PC-3 (cell line): ENCODE measurements at regions not wholly inside any gene's neighbourhood (a gene's known extent, or its start where the extent isn't known, plus 50 kb on each side); places are given as distances from the start of the nearest gene placed in this dataset.

Experiments
- ATAC-seq: fragments of 200-7000 bp; cut with Tn5 transposase; 2 replicates; pipeline ENCODE4 v1.9.1; 2020; ENCODE audit warnings: mild to moderate bottlenecking, moderate library complexity
- BruUV-seq: library from RNA; stranded (reverse); fragments of 400-500 nt; replicated peaks from 2 replicates; lab custom pipeline; 2021; lab: Mats Ljungman, UMichigan
- CTCF ChIA-PET: fragments of 300-600 bp; sonication (Branson Sonifier 250); formaldehyde crosslinking; loops from one replicate; lab custom pipeline; 2022; ENCODE audit warnings: antibody characterized with exemption; lab: Charles Lee
- POLR2A ChIA-PET: fragments of 300-600 bp; sonication (Branson Sonifier 250); formaldehyde crosslinking; loops from one replicate; lab custom pipeline; 2022; ENCODE audit warnings: antibody characterized with exemption; ENCODE audit not compliant: unreplicated experiment; lab: Charles Lee
- DNase-seq: peaks from one replicate; pipeline ENCODE4 v3.0.0-alpha.2; 2015
- H2AFZ ChIP-seq: fragments of 300-600 bp; sonication (generic); 2 replicates; pipeline ENCODE4 v1.6.0; 2016; ENCODE audit warnings: antibody characterized with exemption, low read length
- H3F3A ChIP-seq: fragments of 300-600 bp; sonication (generic); one replicate; pipeline ENCODE4 v1.6.0; 2017; ENCODE audit warnings: antibody characterized with exemption, low read length, control low read depth, mild to moderate bottlenecking; ENCODE audit not compliant: unreplicated experiment
- H3K27ac ChIP-seq: fragments of 300-600 bp; sonication (generic); 2 replicates; pipeline ENCODE4 v1.5.1; 2016; ENCODE audit warnings: mild to moderate bottlenecking, low read length
- H3K27me3 ChIP-seq: fragments of 300-600 bp; sonication (generic); 2 replicates; pipeline ENCODE4 v1.6.1; 2016; ENCODE audit warnings: low read length, mixed read lengths
- H3K36me3 ChIP-seq: fragments of 300-600 bp; sonication (generic); 2 replicates; pipeline ENCODE4 v1.6.1; 2016; ENCODE audit warnings: low read depth, mixed run types, low read length, mixed read lengths
- H3K4me1 ChIP-seq: fragments of 300-600 bp; sonication (generic); 2 replicates; pipeline ENCODE4 v1.5.1; 2016; ENCODE audit warnings: low read length; ENCODE audit not compliant: insufficient read depth
- H3K4me2 ChIP-seq: fragments of 300-600 bp; sonication (generic); 2 replicates; pipeline ENCODE4 v1.6.0; 2016; ENCODE audit warnings: low read length
- H3K4me3 ChIP-seq: fragments of 300-600 bp; sonication (generic); 2 replicates; pipeline ENCODE4 v1.5.1; 2016; ENCODE audit warnings: mild to moderate bottlenecking, low read length, mixed read lengths
- H3K79me2 ChIP-seq: fragments of 300-600 bp; sonication (generic); 2 replicates; pipeline ENCODE4 v1.6.1; 2017; ENCODE audit warnings: low read length, mixed read lengths
- H3K9ac ChIP-seq: fragments of 300-600 bp; sonication (generic); 2 replicates; pipeline ENCODE4 v1.6.0; 2016; ENCODE audit warnings: mild to moderate bottlenecking, low read length
- H3K9me2 ChIP-seq: fragments of 300-600 bp; sonication (generic); replicated peaks from 2 replicates; pipeline ENCODE4 v1.6.1; 2016; ENCODE audit warnings: mixed run types, low read length, mixed read lengths
- H3K9me3 ChIP-seq: fragments of 300-600 bp; sonication (generic); 2 replicates; pipeline ENCODE4 v1.6.1; 2016; ENCODE audit warnings: low read length, mixed read lengths
- H4K20me1 ChIP-seq: fragments of 300-600 bp; sonication (generic); 2 replicates; pipeline ENCODE4 v1.6.1; 2016; ENCODE audit warnings: low read length, mixed read lengths
- EZH2 ChIP-seq: fragments of 300-600 bp; sonication (generic); IDR thresholded peaks from one replicate; pipeline ENCODE4 v1.6.1; 2017; ENCODE audit warnings: antibody characterized with exemption, mild to moderate bottlenecking, low read length; ENCODE audit not compliant: unreplicated experiment
- EZH2phosphoT487 ChIP-seq: fragments of 300-600 bp; sonication (generic); IDR thresholded peaks from 2 replicates; pipeline ENCODE4 v1.6.1; 2018; ENCODE audit warnings: mild to moderate bottlenecking, antibody characterized with exemption, low read length, borderline replicate concordance
- intact Hi-C: fragments of 100-400 bp; cut with micrococcal nuclease; formaldehyde crosslinking; loops from 2 replicates; pipeline ENCODE4 v1.9.0; 2023
- TF ChIP-seq, protein P1 (sequence below): fragments of 300-600 bp; sonication (generic); conservative IDR thresholded peaks from 2 replicates; pipeline ENCODE4 v1.5.1; 2017; ENCODE audit warnings: antibody characterized with exemption, low read depth, mild to moderate bottlenecking, low read length

DNA sequence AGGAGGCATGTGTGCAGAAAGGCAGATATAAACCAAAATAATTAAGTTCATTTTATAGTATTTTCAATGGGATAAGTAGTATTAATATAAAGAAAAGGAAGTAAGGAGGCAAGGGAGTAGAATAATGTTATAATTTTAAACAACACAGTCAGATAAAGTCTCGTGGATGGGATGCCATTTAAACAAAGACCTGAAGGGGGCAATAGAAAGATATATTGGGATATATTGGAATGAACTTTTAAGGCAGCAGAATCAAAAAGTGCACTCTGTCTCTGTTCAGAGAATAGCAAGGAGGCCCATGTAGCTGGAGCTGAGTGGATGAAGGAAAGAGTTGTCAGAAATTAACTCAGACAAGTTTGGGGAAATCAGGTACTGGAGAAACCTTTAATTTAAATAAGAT is 158.7 kb downstream of the CGGBP1 start:
- Histone ChIP-seq H3K27me3 (no peaks in the 10 kb centered on the region), H3K9me3 (no peaks in the 10 kb centered on the region), H3K27ac (no peak overlapping the region), H3K9ac (no peak overlapping the region), H3F3A (no peaks in the 10 kb centered on the region), H3K4me3 (no peak overlapping the region), H3K79me2 (no peaks in the 10 kb centered on the region), H4K20me1 (no peaks in the 10 kb centered on the region), H3K4me2 (no peak overlapping the region), H3K36me3 (no peaks in the 10 kb centered on the region), H3K4me1 (no peaks in the 10 kb centered on the region), H2AFZ (no peak overlapping the region), H3K9me2 (no peaks in the 10 kb centered on the region; the same call in 1 of the 2 replicates)
- ChIA-PET POLR2A (no interaction called here), CTCF (no interaction called here)
- intact Hi-C loops = loop anchor here (2.0 kb wide), 1 partner anchor 103 kb away; no protein-coding TSS in a partner anchor
- no TSS peak for BruUV-seq
- peak; percentile 47 for DNase-seq
- peak; percentile 37; the same call in 1 of the 2 replicates for ATAC-seq
- no peak for TF ChIP-seq EZH2phosphoT487
- TF ChIP-seq, protein P1, sequence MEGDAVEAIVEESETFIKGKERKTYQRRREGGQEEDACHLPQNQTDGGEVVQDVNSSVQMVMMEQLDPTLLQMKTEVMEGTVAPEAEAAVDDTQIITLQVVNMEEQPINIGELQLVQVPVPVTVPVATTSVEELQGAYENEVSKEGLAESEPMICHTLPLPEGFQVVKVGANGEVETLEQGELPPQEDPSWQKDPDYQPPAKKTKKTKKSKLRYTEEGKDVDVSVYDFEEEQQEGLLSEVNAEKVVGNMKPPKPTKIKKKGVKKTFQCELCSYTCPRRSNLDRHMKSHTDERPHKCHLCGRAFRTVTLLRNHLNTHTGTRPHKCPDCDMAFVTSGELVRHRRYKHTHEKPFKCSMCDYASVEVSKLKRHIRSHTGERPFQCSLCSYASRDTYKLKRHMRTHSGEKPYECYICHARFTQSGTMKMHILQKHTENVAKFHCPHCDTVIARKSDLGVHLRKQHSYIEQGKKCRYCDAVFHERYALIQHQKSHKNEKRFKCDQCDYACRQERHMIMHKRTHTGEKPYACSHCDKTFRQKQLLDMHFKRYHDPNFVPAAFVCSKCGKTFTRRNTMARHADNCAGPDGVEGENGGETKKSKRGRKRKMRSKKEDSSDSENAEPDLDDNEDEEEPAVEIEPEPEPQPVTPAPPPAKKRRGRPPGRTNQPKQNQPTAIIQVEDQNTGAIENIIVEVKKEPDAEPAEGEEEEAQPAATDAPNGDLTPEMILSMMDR = peak; percentile 55; the same call in 1 of the 2 replicates

DNA sequence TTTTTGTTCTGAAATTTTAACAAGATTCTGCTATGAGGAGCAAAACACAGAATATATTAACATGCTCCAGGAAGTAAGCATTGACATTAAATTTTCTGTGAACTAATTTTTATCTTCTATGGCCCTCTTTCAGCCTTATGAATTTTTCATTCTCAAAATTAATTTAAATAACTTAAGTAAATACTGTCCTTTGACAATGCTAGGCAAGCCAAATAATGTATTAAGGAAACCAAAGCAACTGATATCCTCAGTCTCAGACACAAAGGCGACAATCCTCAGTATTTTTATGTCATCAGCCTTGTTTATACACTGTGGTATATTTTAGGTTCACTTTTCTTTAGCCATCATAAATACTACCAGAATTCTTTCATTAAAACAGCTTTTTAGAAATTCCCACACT is 159.8 kb downstream of the CGGBP1 start:
- BruUV-seq = no TSS peak
- Histone ChIP-seq H3K4me1 (no peaks in the 10 kb centered on the region), H3F3A (no peaks in the 10 kb centered on the region), H3K9ac (no peak overlapping the region), H3K9me3 (no peaks in the 10 kb centered on the region), H3K4me2 (no peak overlapping the region), H3K36me3 (no peaks in the 10 kb centered on the region), H3K27me3 (no peaks in the 10 kb centered on the region), H3K9me2 (no peaks in the 10 kb centered on the region; the same call in 1 of the 2 replicates), H3K4me3 (no peak overlapping the region), H3K27ac (no peak overlapping the region), H3K79me2 (no peaks in the 10 kb centered on the region), H2AFZ (no peak overlapping the region), H4K20me1 (no peaks in the 10 kb centered on the region)
- TF ChIP-seq EZH2phosphoT487 (no peak), EZH2 (no peak)
- TF ChIP-seq, protein P1 = no peak
- DNase-seq (no peak), ATAC-seq (no peak)
- intact Hi-C loops = no loop called here
- POLR2A ChIA-PET = no interaction called here
- CTCF ChIA-PET = no interaction called here

GRCh38 chr3:87895983-87896382 is 162.8 kb downstream of the CGGBP1 start:
- POLR2A ChIA-PET = no interaction called here
- intact Hi-C loops = no loop called here

More at GRCh38 chr3:87895983-87896382, 162.8 kb downstream of the CGGBP1 start:
- Histone ChIP-seq H3F3A (no peaks in the 10 kb centered on the region), H2AFZ (no peak overlapping the region), H3K79me2 (no peaks in the 10 kb centered on the region), H3K27me3 (no peaks in the 10 kb centered on the region), H3K36me3 (no peaks in the 10 kb centered on the region), H3K4me2 (no peak overlapping the region), H4K20me1 (no peaks in the 10 kb centered on the region), H3K9me3 (no peaks in the 10 kb centered on the region), H3K9ac (no peak overlapping the region), H3K27ac (no peak overlapping the region), H3K9me2 (no peaks in the 10 kb centered on the region; the same call in 1 of the 2 replicates), H3K4me1 (no peaks in the 10 kb centered on the region), H3K4me3 (no peak overlapping the region)
- no peak for ATAC-seq
- TF ChIP-seq EZH2phosphoT487 (no peak), EZH2 (no peak)
- TF ChIP-seq, protein P1 = no peak
- no peak for DNase-seq
- CTCF ChIA-PET = no interaction called here
- BruUV-seq = no TSS peak
